ENCODE measurements at regions not wholly inside any gene's neighbourhood (a gene's known extent, or its start where the extent isn't known, plus 50 kb on each side); places are given as distances from the start of the nearest gene placed in this dataset.
"Not testable (repeated sequence)": the region's sequence is repeated elsewhere in the genome, so short reads cannot be mapped to it uniquely, and the experiment has no call there.

GRCh38 chr1:182299728-182300616 is 91.6 kb downstream of the GLUL start:
- H3K27me3 ChIP-seq, result no peaks in the 10 kb centered on the region
- DNase-seq (ENCODE audit: low spot score in 2 of 2), result peak in 1 of 2 donors; percentile 79
- peaks cover 37% of the 10 kb centered on the region for H3K4me1 ChIP-seq
- H3K9me3 ChIP-seq, result no peaks in the 10 kb centered on the region
- no peak overlapping the region for H3K27ac ChIP-seq
- TF ChIP-seq POLR2A (IDR thresholded peaks at IDR 0.05) (no peak), POLR2AphosphoS5 (IDR thresholded peaks at IDR 0.05) (no peak), EP300 (IDR thresholded peaks at IDR 0.05) (no peak)
- TF ChIP-seq, protein P1, sequence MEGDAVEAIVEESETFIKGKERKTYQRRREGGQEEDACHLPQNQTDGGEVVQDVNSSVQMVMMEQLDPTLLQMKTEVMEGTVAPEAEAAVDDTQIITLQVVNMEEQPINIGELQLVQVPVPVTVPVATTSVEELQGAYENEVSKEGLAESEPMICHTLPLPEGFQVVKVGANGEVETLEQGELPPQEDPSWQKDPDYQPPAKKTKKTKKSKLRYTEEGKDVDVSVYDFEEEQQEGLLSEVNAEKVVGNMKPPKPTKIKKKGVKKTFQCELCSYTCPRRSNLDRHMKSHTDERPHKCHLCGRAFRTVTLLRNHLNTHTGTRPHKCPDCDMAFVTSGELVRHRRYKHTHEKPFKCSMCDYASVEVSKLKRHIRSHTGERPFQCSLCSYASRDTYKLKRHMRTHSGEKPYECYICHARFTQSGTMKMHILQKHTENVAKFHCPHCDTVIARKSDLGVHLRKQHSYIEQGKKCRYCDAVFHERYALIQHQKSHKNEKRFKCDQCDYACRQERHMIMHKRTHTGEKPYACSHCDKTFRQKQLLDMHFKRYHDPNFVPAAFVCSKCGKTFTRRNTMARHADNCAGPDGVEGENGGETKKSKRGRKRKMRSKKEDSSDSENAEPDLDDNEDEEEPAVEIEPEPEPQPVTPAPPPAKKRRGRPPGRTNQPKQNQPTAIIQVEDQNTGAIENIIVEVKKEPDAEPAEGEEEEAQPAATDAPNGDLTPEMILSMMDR (IDR thresholded peaks at IDR 0.05), result no peak
- 48% methylated on average over 3 of the region's 3 CpGs for WGBS
- H3K4me3 ChIP-seq, result no peak overlapping the region
- no peaks in the 10 kb centered on the region for H3K36me3 ChIP-seq

GRCh38 chr1:182299054-182299727 is 92.4 kb downstream of the GLUL start:
- H3K36me3 ChIP-seq; DNase-seq (ENCODE audit: low spot score in 2 of 2); H3K9me3 ChIP-seq; H3K27me3 ChIP-seq; H3K27ac ChIP-seq; H3K4me3 ChIP-seq: not testable (repeated sequence)
- 92% methylated on average over 14 of the region's 14 CpGs for WGBS
- peaks cover 31% of the 10 kb centered on the region for H3K4me1 ChIP-seq

DNA sequence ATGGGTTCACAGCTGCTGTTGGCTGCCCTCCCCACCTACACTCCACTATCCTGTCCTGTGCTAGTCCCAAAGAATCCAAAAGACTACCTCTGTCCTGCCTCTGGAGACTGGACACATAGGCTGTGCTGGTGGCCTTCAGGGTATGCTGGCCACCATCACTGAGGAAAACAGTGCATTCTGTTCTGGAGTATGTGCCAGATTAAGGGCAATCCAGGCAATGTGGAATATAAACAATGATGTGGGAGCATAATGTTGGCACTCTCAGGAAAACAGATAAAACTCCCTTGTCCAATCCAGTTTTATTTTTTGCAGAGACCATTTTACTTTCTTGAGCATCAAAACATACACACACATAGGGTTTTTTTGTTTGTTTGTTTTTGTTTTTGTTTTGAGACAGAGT is 94.3 kb downstream of the GLUL start:
- Histone ChIP-seq H3K4me3 (no peak overlapping the region), H3K4me1 (peaks cover 25% of the 10 kb centered on the region), H3K27me3 (no peaks in the 10 kb centered on the region), H3K9me3 (no peaks in the 10 kb centered on the region), H3K27ac (no peak overlapping the region), H3K36me3 (no peaks in the 10 kb centered on the region)
- peak; percentile 57 for TF ChIP-seq EP300 (IDR thresholded peaks at IDR 0.05)
- TF ChIP-seq POLR2A (IDR thresholded peaks at IDR 0.05), result no peak
- no peak for DNase-seq (ENCODE audit: low spot score in 2 of 2)

DNA sequence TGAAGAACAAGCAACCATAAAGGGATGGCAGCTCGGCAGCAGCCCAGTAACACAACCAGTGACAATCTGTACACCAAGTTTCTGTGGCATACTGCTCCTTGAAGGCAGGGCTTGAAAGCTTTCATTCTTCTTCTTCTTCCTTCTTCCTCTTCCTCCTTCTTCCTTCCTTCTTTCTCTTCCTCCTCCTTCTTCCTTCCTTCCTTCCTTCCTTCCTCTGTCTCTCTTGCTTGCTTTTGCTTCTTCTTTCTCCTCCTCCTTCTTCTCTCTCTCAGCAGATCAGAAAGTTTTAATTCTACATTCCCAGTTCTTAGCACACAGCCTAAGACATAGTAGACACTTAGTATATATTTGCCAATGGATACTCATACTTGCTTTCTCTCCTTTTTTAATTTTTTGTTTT is 95.9 kb downstream of the GLUL start:
- 79% methylated on average over 1 of the region's 1 CpG for WGBS
- H3K9me3 ChIP-seq, result no peaks in the 10 kb centered on the region

GRCh38 chr1:182293119-182293589 is 98.4 kb downstream of the GLUL start:
- H3K27ac ChIP-seq, result no peak overlapping the region
- TF ChIP-seq, protein P1 (IDR thresholded peaks at IDR 0.05), result no peak
- no peak for TF ChIP-seq POLR2A (IDR thresholded peaks at IDR 0.05)
- TF ChIP-seq POLR2AphosphoS5 (IDR thresholded peaks at IDR 0.05), result no peak
- TF ChIP-seq EP300 (IDR thresholded peaks at IDR 0.05), result no peak

More for the DNA sequence above, 95.9 kb downstream of the GLUL start:
- H3K27ac ChIP-seq, result no peak overlapping the region
- peaks cover 18% of the 10 kb centered on the region for H3K4me1 ChIP-seq
- TF ChIP-seq, protein P1 (IDR thresholded peaks at IDR 0.05), result no peak
- TF ChIP-seq POLR2A (IDR thresholded peaks at IDR 0.05) (no peak), EP300 (IDR thresholded peaks at IDR 0.05) (no peak), POLR2AphosphoS5 (IDR thresholded peaks at IDR 0.05) (no peak)
- no peak for DNase-seq (ENCODE audit: low spot score in 2 of 2)
- no peaks in the 10 kb centered on the region for H3K27me3 ChIP-seq
- no peaks in the 10 kb centered on the region for H3K36me3 ChIP-seq
- H3K4me3 ChIP-seq, result no peak overlapping the region

DNA sequence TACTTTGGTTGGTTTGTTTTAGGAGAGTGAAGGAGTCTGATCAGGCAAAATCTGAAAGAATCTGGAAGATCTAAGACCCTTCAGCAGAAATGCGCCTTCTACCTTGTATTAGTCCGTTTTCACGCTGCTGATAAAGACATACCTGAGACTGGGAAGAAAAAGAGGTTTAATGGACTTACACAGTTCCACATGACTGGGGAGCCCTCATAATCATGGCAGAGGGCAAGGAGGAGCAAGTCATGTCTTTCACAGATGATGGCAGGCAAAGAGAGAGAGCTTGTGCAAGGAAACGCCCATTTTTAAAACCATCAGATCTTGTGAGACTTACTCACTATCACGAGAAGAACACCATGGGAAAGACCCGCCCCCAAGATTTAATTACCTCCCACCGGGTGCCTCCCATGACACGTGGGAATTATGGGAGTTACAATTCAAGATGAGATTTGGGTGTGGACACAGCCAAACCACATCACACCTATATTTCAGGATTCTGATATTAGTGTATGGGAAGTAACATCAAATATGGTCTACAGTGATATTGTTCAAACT is 99.3 kb downstream of the GLUL start:
- Histone ChIP-seq H3K27ac (no peak overlapping the region), H3K27me3 (no peaks in the 10 kb centered on the region), H3K36me3 (no peaks in the 10 kb centered on the region), H3K4me3 (no peak overlapping the region), H3K9me3 (no peaks in the 10 kb centered on the region), H3K4me1 (peaks cover 21% of the 10 kb centered on the region)
- 85% methylated on average over 8 of the region's 8 CpGs for WGBS
- no peak for DNase-seq (ENCODE audit: low spot score in 2 of 2)
- TF ChIP-seq, protein P1 (IDR thresholded peaks at IDR 0.05), result no peak
- TF ChIP-seq EP300 (IDR thresholded peaks at IDR 0.05), result no peak
- no peak for TF ChIP-seq POLR2AphosphoS5 (IDR thresholded peaks at IDR 0.05)
- no peak for TF ChIP-seq POLR2A (IDR thresholded peaks at IDR 0.05)

More at GRCh38 chr1:182293119-182293589, 98.4 kb downstream of the GLUL start:
- H3K4me1 ChIP-seq, result peaks cover 21% of the 10 kb centered on the region
- WGBS, result 86% methylated on average over 5 of the region's 5 CpGs
- H3K36me3 ChIP-seq, result no peaks in the 10 kb centered on the region
- DNase-seq (ENCODE audit: low spot score in 2 of 2), result no peak
- no peaks in the 10 kb centered on the region for H3K9me3 ChIP-seq
- H3K4me3 ChIP-seq, result no peak overlapping the region
- H3K27me3 ChIP-seq, result no peaks in the 10 kb centered on the region
